ENCODE measurements at regions not wholly inside any gene's neighbourhood (a gene's known extent, or its start where the extent isn't known, plus 50 kb on each side); places are given as distances from the start of the nearest gene placed in this dataset.

GRCh38 chr21:28226563-28226962, 766.1 kb downstream of the LTN1 start:
- H3K9me3 ChIP-seq (ENCODE audit: control insufficient read depth, low read length): no peaks in the 10 kb centered on the region

GRCh38 chr21:28224191-28224726, 768.4 kb downstream of the LTN1 start:
- peaks cover 0 to 2% of the 10 kb centered on the region in 2 donors for H3K4me1 ChIP-seq (ENCODE audit: control insufficient read depth in 1 of 2, insufficient read depth in 2 of 2, low read length in 2 of 2)
- DNase-seq (no peak), ATAC-seq (ENCODE audit: low FRiP score) (no peak)
- H3K27ac ChIP-seq (ENCODE audit: low read depth in 1 of 2, low read length in 2 of 2): no peak overlapping the region
- no peaks in the 10 kb centered on the region for H3K27me3 ChIP-seq (ENCODE audit: control insufficient read depth in 1 of 2, insufficient read depth in 2 of 2, low read length in 1 of 2)
- H3K9me3 ChIP-seq (ENCODE audit: control insufficient read depth, low read length): no peaks in the 10 kb centered on the region
- H3K4me3 ChIP-seq (ENCODE audit: low read length in 2 of 2): no peak overlapping the region
- WGBS, 2 donors: 93 to 96% methylated on average over 6 of the region's 6 CpGs
- intact Hi-C loops (cut with DNase I): no loop called here
- no peaks in the 10 kb centered on the region for H3K36me3 ChIP-seq (ENCODE audit: control insufficient read depth in 1 of 2, insufficient read depth in 2 of 2, low read length in 1 of 2)

More at GRCh38 chr21:28226563-28226962, 766.1 kb downstream of the LTN1 start:
- Histone ChIP-seq H3K4me1 (ENCODE audit: control insufficient read depth in 1 of 2, insufficient read depth in 2 of 2, low read length in 2 of 2) (no peaks in the 10 kb centered on the region), H3K27ac (ENCODE audit: low read depth in 1 of 2, low read length in 2 of 2) (no peak overlapping the region), H3K27me3 (ENCODE audit: control insufficient read depth in 1 of 2, insufficient read depth in 2 of 2, low read length in 1 of 2) (no peaks in the 10 kb centered on the region), H3K4me3 (ENCODE audit: low read length in 2 of 2) (no peak overlapping the region), H3K36me3 (ENCODE audit: control insufficient read depth in 1 of 2, insufficient read depth in 2 of 2, low read length in 1 of 2) (no peaks in the 10 kb centered on the region)
- intact Hi-C loops (cut with DNase I): no loop called here
- ATAC-seq (ENCODE audit: low FRiP score) (no peak), DNase-seq (no peak)
- 91 to 93% methylated on average over 2 of the region's 2 CpGs for WGBS, 2 donors

- Histone ChIP-seq H3K9me3 (ENCODE audit: control insufficient read depth, low read length) (no peaks in the 10 kb centered on the region), H3K4me1 (ENCODE audit: control insufficient read depth in 1 of 2, insufficient read depth in 2 of 2, low read length in 2 of 2) (peaks cover 0 to 2% of the 10 kb centered on the region in 2 donors), H3K36me3 (ENCODE audit: control insufficient read depth in 1 of 2, insufficient read depth in 2 of 2, low read length in 1 of 2) (no peaks in the 10 kb centered on the region), H3K27me3 (ENCODE audit: control insufficient read depth in 1 of 2, insufficient read depth in 2 of 2, low read length in 1 of 2) (no peaks in the 10 kb centered on the region), H3K27ac (ENCODE audit: low read depth in 1 of 2, low read length in 2 of 2) (no peak overlapping the region), H3K4me3 (ENCODE audit: low read length in 2 of 2) (no peak overlapping the region)
- ATAC-seq (ENCODE audit: low FRiP score) (no peak), DNase-seq (no peak)
- 48 to 61% methylated on average over 1 of the region's 1 CpG for WGBS, 2 donors
- intact Hi-C loops (cut with DNase I): no loop called here
These were observed 770.7 kb downstream of the LTN1 start for GRCh38 chr21:28221984-28222383.

GRCh38 chr21:28220680-28221079, 772.0 kb downstream of the LTN1 start:
- intact Hi-C loops (cut with DNase I): no loop called here
- Histone ChIP-seq H3K4me3 (ENCODE audit: low read length in 2 of 2) (no peak overlapping the region), H3K27me3 (ENCODE audit: control insufficient read depth in 1 of 2, insufficient read depth in 2 of 2, low read length in 1 of 2) (no peaks in the 10 kb centered on the region), H3K36me3 (ENCODE audit: control insufficient read depth in 1 of 2, insufficient read depth in 2 of 2, low read length in 1 of 2) (no peaks in the 10 kb centered on the region), H3K9me3 (ENCODE audit: control insufficient read depth, low read length) (no peaks in the 10 kb centered on the region), H3K27ac (ENCODE audit: low read depth in 1 of 2, low read length in 2 of 2) (no peak overlapping the region), H3K4me1 (ENCODE audit: control insufficient read depth in 1 of 2, insufficient read depth in 2 of 2, low read length in 2 of 2) (peaks cover 0 to 2% of the 10 kb centered on the region in 2 donors)
- WGBS, 2 donors: 4 to 8% methylated on average over 2 of the region's 2 CpGs
- no peak for ATAC-seq (ENCODE audit: low FRiP score)
- no peak for DNase-seq

GRCh38 chr21:28216976-28217523, 775.6 kb downstream of the LTN1 start:
- H3K4me3 ChIP-seq (ENCODE audit: low read length in 2 of 2): no peak overlapping the region
- peaks cover 0 to 4% of the 10 kb centered on the region in 2 donors for H3K4me1 ChIP-seq (ENCODE audit: control insufficient read depth in 1 of 2, insufficient read depth in 2 of 2, low read length in 2 of 2)
- H3K36me3 ChIP-seq (ENCODE audit: control insufficient read depth in 1 of 2, insufficient read depth in 2 of 2, low read length in 1 of 2): no peaks in the 10 kb centered on the region
- DNase-seq: no peak
- no peaks in the 10 kb centered on the region for H3K27me3 ChIP-seq (ENCODE audit: control insufficient read depth in 1 of 2, insufficient read depth in 2 of 2, low read length in 1 of 2)
- H3K9me3 ChIP-seq (ENCODE audit: control insufficient read depth, low read length): no peaks in the 10 kb centered on the region
- ATAC-seq (ENCODE audit: low FRiP score): no peak
- whole genome bisulfite sequencing, 2 donors: 0 to 53% methylated on average over 1 of the region's 1 CpG
- H3K27ac ChIP-seq (ENCODE audit: low read depth in 1 of 2, low read length in 2 of 2): no peak overlapping the region
- intact Hi-C loops (cut with DNase I): no loop called here

- 23 to 31% methylated on average over 5 of the region's 5 CpGs for WGBS, 2 donors
- Histone ChIP-seq H3K4me3 (ENCODE audit: low read length in 2 of 2) (no peak overlapping the region), H3K9me3 (ENCODE audit: control insufficient read depth, low read length) (no peaks in the 10 kb centered on the region), H3K27me3 (ENCODE audit: control insufficient read depth in 1 of 2, insufficient read depth in 2 of 2, low read length in 1 of 2) (no peaks in the 10 kb centered on the region), H3K27ac (ENCODE audit: low read depth in 1 of 2, low read length in 2 of 2) (no peak overlapping the region), H3K4me1 (ENCODE audit: control insufficient read depth in 1 of 2, insufficient read depth in 2 of 2, low read length in 2 of 2) (peaks cover 0 to 2% of the 10 kb centered on the region in 2 donors), H3K36me3 (ENCODE audit: control insufficient read depth in 1 of 2, insufficient read depth in 2 of 2, low read length in 1 of 2) (no peaks in the 10 kb centered on the region)
- no peak for DNase-seq
- peak; percentile 76 for ATAC-seq (ENCODE audit: low FRiP score)
- intact Hi-C loops (cut with DNase I): no loop called here
These were observed 777.3 kb downstream of the LTN1 start for GRCh38 chr21:28215214-28215954.

GRCh38 chr21:28214786-28215185, 777.9 kb downstream of the LTN1 start:
- Histone ChIP-seq H3K36me3 (ENCODE audit: control insufficient read depth in 1 of 2, insufficient read depth in 2 of 2, low read length in 1 of 2) (no peaks in the 10 kb centered on the region), H3K4me1 (ENCODE audit: control insufficient read depth in 1 of 2, insufficient read depth in 2 of 2, low read length in 2 of 2) (peaks cover 0 to 2% of the 10 kb centered on the region in 2 donors), H3K4me3 (ENCODE audit: low read length in 2 of 2) (no peak overlapping the region), H3K27ac (ENCODE audit: low read depth in 1 of 2, low read length in 2 of 2) (no peak overlapping the region), H3K9me3 (ENCODE audit: control insufficient read depth, low read length) (no peaks in the 10 kb centered on the region), H3K27me3 (ENCODE audit: control insufficient read depth in 1 of 2, insufficient read depth in 2 of 2, low read length in 1 of 2) (no peaks in the 10 kb centered on the region)
- 24 to 42% methylated on average over 4 of the region's 4 CpGs for WGBS, 2 donors
- no peak for DNase-seq
- no peak for ATAC-seq (ENCODE audit: low FRiP score)
- intact Hi-C loops (cut with DNase I): no loop called here

GRCh38 chr21:28213261-28213660, 779.4 kb downstream of the LTN1 start:
- ATAC-seq (ENCODE audit: low FRiP score) (no peak), DNase-seq (no peak)
- peaks cover 1% of the 10 kb centered on the region for H3K9me3 ChIP-seq (ENCODE audit: control insufficient read depth, low read length)
- H3K4me1 ChIP-seq (ENCODE audit: control insufficient read depth in 1 of 2, insufficient read depth in 2 of 2, low read length in 2 of 2): peaks cover 0 to 2% of the 10 kb centered on the region in 2 donors
- intact Hi-C loops (cut with DNase I): no loop called here
- no peak overlapping the region for H3K4me3 ChIP-seq (ENCODE audit: low read length in 2 of 2)
- H3K27ac ChIP-seq (ENCODE audit: low read depth in 1 of 2, low read length in 2 of 2): no peak overlapping the region
- 91 to 95% methylated on average over 3 of the region's 3 CpGs for WGBS, 2 donors
- no peaks in the 10 kb centered on the region for H3K36me3 ChIP-seq (ENCODE audit: control insufficient read depth in 1 of 2, insufficient read depth in 2 of 2, low read length in 1 of 2)
- H3K27me3 ChIP-seq (ENCODE audit: control insufficient read depth in 1 of 2, insufficient read depth in 2 of 2, low read length in 1 of 2): no peaks in the 10 kb centered on the region

GRCh38 chr21:28212061-28212460, 780.6 kb downstream of the LTN1 start:
- 18 to 36% methylated on average over 2 of the region's 2 CpGs for WGBS, 2 donors
- no peak overlapping the region for H3K27ac ChIP-seq (ENCODE audit: low read depth in 1 of 2, low read length in 2 of 2)
- no peaks in the 10 kb centered on the region for H3K27me3 ChIP-seq (ENCODE audit: control insufficient read depth in 1 of 2, insufficient read depth in 2 of 2, low read length in 1 of 2)
- peaks cover 0 to 2% of the 10 kb centered on the region in 2 donors for H3K4me1 ChIP-seq (ENCODE audit: control insufficient read depth in 1 of 2, insufficient read depth in 2 of 2, low read length in 2 of 2)
- DNase-seq (no peak), ATAC-seq (ENCODE audit: low FRiP score) (no peak)
- no peak overlapping the region for H3K4me3 ChIP-seq (ENCODE audit: low read length in 2 of 2)
- peaks cover 1% of the 10 kb centered on the region for H3K9me3 ChIP-seq (ENCODE audit: control insufficient read depth, low read length)
- no peaks in the 10 kb centered on the region for H3K36me3 ChIP-seq (ENCODE audit: control insufficient read depth in 1 of 2, insufficient read depth in 2 of 2, low read length in 1 of 2)
- intact Hi-C loops (cut with DNase I): no loop called here
